ENCODE measurements at regions not wholly inside any gene's neighbourhood (a gene's known extent, or its start where the extent isn't known, plus 50 kb on each side); places are given as distances from the start of the nearest gene placed in this dataset.
"Not testable (repeated sequence)": the region's sequence is repeated elsewhere in the genome, so short reads cannot be mapped to it uniquely, and the experiment has no call there.

DNA sequence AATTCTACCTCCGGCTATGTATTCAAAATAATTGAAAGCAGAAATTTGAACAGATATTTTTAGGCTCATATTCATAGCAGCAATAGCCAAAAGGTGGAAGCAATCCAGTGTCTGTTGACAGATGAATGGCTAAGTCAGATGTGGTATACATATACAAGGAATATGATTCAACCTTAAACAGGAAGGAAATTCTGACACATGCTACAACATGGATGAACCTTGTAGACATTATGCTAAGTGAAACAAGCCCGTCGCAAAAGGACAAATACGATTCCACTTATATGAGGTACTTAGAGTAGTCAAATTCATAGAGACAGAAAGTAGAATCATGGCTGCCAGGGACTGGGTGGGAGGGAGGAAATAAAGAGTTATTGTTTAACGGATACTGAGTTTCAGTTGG lies 331.6 kb downstream of the PCNX1 start:
- H3K4me1 ChIP-seq (ENCODE audit: insufficient read depth, low read length), result no peaks in the 10 kb centered on the region
- H3K9ac ChIP-seq (ENCODE audit: low read depth, low read length), result no peak overlapping the region
- no peaks in the 10 kb centered on the region for H3K36me3 ChIP-seq (ENCODE audit: insufficient read depth, low read length)
- H3K9me3 ChIP-seq (ENCODE audit: control insufficient read depth, insufficient read depth, low read length), result no peaks in the 10 kb centered on the region

DNA sequence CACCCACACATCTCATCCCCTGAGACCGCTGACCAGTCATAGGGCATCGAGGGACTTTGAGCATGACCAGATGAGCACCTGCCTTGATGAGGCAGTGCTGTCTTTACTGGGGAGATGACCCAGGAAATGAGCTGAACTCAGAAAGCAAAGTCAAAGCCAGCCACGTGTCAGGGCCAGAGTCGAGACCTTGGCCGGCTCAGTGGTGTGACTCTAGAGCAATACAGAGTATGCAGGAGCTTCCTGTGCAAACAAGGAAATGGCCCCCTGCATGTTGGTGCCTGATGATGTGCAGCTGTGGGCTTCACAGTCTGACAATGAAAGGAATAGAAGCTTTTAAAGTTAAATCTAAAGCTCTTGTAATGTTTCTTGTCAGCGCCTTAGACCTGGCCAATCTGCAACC lies 332.9 kb downstream of the PCNX1 start:
- H3K36me3 ChIP-seq (ENCODE audit: insufficient read depth, low read length), result no peaks in the 10 kb centered on the region
- H3K4me1 ChIP-seq (ENCODE audit: insufficient read depth, low read length), result no peaks in the 10 kb centered on the region
- no peak overlapping the region for H3K9ac ChIP-seq (ENCODE audit: low read depth, low read length)
- H3K9me3 ChIP-seq (ENCODE audit: control insufficient read depth, insufficient read depth, low read length), result no peaks in the 10 kb centered on the region

DNA sequence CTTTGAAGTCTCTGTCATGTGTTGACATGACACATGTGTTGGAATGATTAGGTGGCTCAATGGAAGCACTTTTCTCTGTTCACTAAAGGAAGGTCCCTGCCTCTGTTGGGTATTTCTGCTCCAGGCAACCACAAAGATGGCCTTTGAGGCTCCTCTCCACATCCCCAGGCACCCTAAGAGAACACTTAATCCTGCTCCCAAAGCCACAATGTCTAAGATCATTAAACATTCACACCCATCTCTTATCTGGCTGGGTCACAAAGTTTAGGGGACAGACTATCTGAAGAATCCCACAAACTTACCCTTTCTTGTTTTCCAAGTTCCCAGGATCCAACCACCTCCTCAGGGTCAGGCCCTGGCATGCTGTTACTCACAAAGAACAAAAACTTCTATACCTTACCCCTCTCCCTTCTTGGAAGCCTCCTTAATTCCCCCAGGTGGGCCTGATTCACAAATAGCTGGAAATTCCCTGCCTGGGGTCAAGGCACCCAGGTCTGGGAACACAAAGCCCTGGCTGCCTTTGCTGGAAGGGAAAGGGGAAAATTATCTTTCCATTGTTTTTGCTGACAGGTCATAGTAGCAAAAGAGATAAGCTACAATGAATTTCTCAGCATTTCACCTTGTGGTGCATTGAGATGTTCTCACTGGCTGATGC lies 333.7 kb downstream of the PCNX1 start:
- no peak overlapping the region for H3K9ac ChIP-seq (ENCODE audit: low read depth, low read length)
- H3K4me1 ChIP-seq (ENCODE audit: insufficient read depth, low read length), result no peaks in the 10 kb centered on the region
- no peaks in the 10 kb centered on the region for H3K9me3 ChIP-seq (ENCODE audit: control insufficient read depth, insufficient read depth, low read length)
- no peaks in the 10 kb centered on the region for H3K36me3 ChIP-seq (ENCODE audit: insufficient read depth, low read length)

DNA sequence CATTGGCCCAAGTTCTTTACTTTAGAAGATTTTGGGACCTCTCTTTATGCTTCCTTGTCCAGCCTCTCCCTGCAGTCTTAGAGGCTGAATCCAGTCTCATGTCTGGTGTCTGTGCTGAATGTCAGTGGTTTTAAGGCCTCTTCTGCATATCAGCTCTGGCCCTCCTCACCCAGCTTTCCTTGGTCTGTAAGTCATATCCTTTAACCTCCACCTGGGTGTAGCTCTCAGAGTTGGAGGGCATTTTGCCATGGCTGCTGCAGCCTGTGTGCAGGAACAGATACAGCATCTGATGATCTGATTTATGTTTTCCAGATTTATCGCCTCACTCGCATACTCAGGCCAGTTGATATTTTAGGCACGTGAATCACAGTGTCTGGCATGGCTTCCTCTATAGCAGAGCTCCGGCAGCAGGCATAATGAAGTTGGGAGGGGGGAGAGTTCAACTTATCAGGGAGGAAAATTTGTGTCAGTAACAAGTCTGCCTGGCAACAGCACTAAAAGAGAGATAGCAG lies 335.0 kb downstream of the PCNX1 start:
- H3K9me3 ChIP-seq (ENCODE audit: control insufficient read depth, insufficient read depth, low read length), result no peaks in the 10 kb centered on the region
- H3K9ac ChIP-seq (ENCODE audit: low read depth, low read length), result no peak overlapping the region
- no peaks in the 10 kb centered on the region for H3K4me1 ChIP-seq (ENCODE audit: insufficient read depth, low read length)
- no peaks in the 10 kb centered on the region for H3K36me3 ChIP-seq (ENCODE audit: insufficient read depth, low read length)

DNA sequence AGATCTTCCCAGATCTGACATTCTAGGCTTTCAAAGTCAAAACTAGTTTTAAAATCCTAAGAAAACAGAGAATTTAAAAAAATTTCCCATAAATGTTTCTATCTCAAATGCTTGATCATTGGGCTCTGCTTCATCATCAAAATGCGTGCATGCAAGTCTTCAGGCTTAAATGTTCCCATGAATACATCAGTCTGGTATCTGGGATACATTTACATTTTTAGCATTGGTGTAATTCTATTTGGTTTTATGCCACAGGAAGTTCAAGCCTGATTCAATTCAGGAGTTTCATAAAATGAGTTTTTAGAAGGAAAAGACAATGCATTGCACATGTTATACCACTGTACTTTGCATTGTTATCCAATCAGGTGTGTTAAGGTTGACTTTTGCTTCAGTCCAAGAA lies 336.4 kb downstream of the PCNX1 start:
- no peaks in the 10 kb centered on the region for H3K36me3 ChIP-seq (ENCODE audit: insufficient read depth, low read length)
- H3K9ac ChIP-seq (ENCODE audit: low read depth, low read length), result no peak overlapping the region
- H3K4me1 ChIP-seq (ENCODE audit: insufficient read depth, low read length), result no peaks in the 10 kb centered on the region
- no peaks in the 10 kb centered on the region; the same call in 1 of the 2 replicates for H3K9me3 ChIP-seq (ENCODE audit: control insufficient read depth, insufficient read depth, low read length)

DNA sequence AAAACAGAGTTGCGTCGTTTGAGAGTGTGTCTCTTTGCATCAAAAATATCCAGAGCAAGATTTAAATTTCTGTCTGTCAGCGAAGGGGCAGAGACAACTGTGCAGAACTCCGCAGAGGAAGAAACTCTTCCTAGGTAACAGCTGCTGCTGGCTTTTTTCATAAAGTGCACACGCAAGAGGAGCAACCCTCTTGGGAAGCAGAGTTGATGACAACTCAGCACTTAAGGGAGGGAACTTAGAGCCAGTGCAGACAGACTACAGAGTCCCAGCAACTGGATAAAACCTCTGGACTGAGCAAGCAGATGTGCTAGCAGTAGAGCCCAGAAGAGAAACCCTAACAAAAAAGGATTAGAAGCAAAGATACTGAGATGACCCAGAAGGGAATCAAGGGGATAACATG lies 337.1 kb downstream of the PCNX1 start:
- no peaks in the 10 kb centered on the region; the same call in 1 of the 2 replicates for H3K9me3 ChIP-seq (ENCODE audit: control insufficient read depth, insufficient read depth, low read length)
- H3K36me3 ChIP-seq (ENCODE audit: insufficient read depth, low read length), result no peaks in the 10 kb centered on the region
- H3K9ac ChIP-seq (ENCODE audit: low read depth, low read length), result no peak overlapping the region
- no peaks in the 10 kb centered on the region for H3K4me1 ChIP-seq (ENCODE audit: insufficient read depth, low read length)

DNA sequence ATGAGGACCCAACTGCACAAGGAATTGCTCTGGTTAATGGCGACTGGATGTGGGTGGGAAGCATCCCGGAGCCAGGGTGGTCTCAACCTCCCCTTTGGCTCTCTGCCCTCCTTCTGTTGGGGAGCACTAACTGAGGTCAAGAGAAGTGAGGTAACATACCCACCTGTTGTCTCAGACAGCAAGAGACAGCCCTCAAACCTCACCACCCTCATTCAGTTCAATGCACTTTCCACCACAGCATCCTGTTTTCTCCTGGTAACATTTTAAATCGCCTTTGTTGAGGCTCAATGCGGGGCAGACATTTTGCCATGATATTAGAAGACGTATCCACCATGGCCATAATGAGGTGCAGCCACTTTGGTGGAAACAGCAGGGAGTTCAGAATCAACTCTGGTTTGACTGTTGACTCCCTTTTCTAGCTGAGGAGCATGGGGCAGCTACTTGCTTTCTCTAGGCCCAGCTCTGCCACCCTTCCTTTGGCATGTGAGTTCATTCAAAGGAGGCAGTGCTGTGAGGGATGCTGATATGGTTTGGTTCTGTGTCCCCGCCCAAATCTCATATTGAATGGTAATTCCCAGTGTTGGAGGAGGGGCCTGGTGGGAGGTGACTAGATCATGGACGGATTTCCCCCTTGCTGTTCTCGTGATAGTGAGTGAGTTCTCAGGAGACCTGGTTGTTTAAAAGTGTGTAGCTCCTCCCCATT lies 338.6 kb downstream of the PCNX1 start:
- Histone ChIP-seq H3K36me3 (ENCODE audit: insufficient read depth, low read length) (no peaks in the 10 kb centered on the region), H3K9ac (ENCODE audit: low read depth, low read length) (no peak overlapping the region), H3K9me3 (ENCODE audit: control insufficient read depth, insufficient read depth, low read length) (no peaks in the 10 kb centered on the region; the same call in 1 of the 2 replicates), H3K4me1 (ENCODE audit: insufficient read depth, low read length) (no peaks in the 10 kb centered on the region)

DNA sequence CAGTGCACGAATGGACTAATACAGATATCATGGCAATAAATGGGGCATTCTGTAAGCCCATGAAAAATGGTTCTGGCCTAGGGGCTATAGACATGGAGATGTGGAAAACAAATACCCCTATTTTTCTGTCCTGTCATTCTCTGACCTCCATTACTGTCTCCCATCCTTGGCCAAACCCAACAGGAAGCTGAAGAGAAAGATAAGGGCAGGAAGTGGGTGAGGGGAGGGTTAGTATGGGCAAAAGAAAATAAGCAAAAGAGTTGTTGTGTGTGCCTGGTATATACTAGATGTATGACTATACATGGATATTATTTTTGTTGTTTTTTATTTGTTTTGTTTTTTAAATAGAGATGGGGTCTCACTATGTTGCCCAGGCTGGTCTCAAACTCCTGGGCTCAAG lies 339.3 kb downstream of the PCNX1 start:
- no peaks in the 10 kb centered on the region; the same call in 1 of the 2 replicates for H3K9me3 ChIP-seq (ENCODE audit: control insufficient read depth, insufficient read depth, low read length)
- no peaks in the 10 kb centered on the region for H3K36me3 ChIP-seq (ENCODE audit: insufficient read depth, low read length)
- H3K4me1 ChIP-seq (ENCODE audit: insufficient read depth, low read length), result no peaks in the 10 kb centered on the region
- no peak overlapping the region for H3K9ac ChIP-seq (ENCODE audit: low read depth, low read length)

DNA sequence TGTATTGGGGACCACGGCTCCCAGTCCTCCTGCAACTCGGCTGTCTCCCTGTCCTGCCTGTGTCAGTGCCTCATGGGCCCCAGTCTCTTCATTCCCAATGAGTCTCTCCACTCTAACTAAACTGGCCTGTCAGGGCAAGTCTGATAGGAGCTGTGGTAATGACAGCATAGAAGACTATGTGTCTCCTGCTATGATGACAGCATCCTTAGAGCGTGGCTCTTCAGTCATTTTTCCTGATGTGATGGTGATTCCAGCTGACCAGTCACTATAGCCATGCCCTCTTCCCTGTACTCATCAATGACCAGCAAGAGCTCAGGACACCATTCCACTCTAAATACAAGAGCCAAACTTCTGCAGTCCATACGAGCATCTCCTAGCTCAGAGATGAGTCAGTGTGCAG lies 339.8 kb downstream of the PCNX1 start:
- Histone ChIP-seq H3K9ac (ENCODE audit: low read depth, low read length) (no peak overlapping the region), H3K9me3 (ENCODE audit: control insufficient read depth, insufficient read depth, low read length) (no peaks in the 10 kb centered on the region; the same call in 1 of the 2 replicates)

DNA sequence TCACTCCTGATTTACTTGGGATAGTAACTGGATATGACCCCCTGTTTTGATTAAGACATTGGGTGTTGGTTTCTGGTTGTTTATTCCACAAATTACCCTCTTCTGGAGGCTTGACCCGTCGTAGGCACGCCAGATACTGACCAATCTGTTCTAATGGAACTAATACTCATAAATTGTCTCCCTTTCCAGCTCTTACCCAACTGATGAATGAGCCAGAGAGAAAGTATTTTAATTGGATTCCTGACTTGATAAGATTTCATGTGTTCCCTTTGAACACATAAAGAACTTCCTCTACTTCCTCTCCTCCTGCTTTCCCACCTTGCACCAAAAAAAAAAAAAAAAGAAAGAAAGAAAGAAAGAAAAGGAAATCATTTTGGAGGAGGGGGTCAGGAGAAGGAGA lies 340.9 kb downstream of the PCNX1 start:
- Histone ChIP-seq H3K4me1 (ENCODE audit: insufficient read depth, low read length) (no peaks in the 10 kb centered on the region), H3K9ac (ENCODE audit: low read depth, low read length) (no peak overlapping the region), H3K9me3 (ENCODE audit: control insufficient read depth, insufficient read depth, low read length) (no peaks in the 10 kb centered on the region; the same call in 1 of the 2 replicates), H3K36me3 (ENCODE audit: insufficient read depth, low read length) (no peaks in the 10 kb centered on the region)

More for the DNA sequence above, 339.8 kb downstream of the PCNX1 start:
- Histone ChIP-seq H3K4me1 (ENCODE audit: insufficient read depth, low read length) (no peaks in the 10 kb centered on the region), H3K36me3 (ENCODE audit: insufficient read depth, low read length) (no peaks in the 10 kb centered on the region)

DNA sequence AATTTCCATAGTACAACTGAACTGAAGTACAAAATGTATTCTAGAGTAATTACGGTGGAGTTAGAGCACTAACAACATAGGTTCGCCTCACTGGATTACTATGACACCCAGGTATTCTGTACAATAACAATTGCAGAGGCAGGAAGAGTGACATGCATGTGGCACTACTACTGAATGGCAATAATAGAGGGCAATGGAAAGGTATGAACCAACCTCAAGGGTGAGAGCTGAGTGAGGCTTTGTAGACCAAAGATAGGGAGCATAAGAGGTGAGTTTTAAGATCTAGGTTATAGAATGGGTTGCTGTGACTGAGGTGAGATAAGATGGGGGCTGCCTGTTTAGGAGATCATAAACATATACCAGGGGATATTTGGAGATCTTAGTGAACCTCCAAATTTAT lies 343.1 kb downstream of the PCNX1 start:
- no peaks in the 10 kb centered on the region; the same call in 1 of the 2 replicates for H3K9me3 ChIP-seq (ENCODE audit: control insufficient read depth, insufficient read depth, low read length)
- no peaks in the 10 kb centered on the region for H3K36me3 ChIP-seq (ENCODE audit: insufficient read depth, low read length)
- no peak overlapping the region for H3K9ac ChIP-seq (ENCODE audit: low read depth, low read length)
- no peaks in the 10 kb centered on the region for H3K4me1 ChIP-seq (ENCODE audit: insufficient read depth, low read length)

DNA sequence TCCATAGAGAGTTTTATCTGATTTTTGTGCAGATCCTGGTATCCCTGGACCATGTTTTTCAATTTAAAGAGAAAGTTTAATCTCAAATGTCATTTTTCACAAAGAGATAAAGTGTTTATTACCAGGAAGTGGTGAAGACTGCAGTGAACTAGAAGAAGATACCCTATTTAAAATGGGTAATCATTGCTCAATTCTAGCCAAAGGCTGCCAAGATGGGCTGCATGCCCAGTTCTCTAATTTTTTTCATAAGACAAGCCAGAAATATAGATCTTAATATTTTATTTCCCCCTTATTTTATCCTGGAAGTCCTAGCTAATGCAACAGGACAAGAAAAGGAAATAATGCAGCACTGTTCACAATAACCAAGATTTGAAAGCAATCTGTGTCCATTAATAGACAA lies 343.5 kb downstream of the PCNX1 start:
- Histone ChIP-seq H3K9ac (ENCODE audit: low read depth, low read length) (no peak overlapping the region), H3K36me3 (ENCODE audit: insufficient read depth, low read length) (no peaks in the 10 kb centered on the region), H3K4me1 (ENCODE audit: insufficient read depth, low read length) (no peaks in the 10 kb centered on the region), H3K9me3 (ENCODE audit: control insufficient read depth, insufficient read depth, low read length) (no peaks in the 10 kb centered on the region; the same call in 1 of the 2 replicates)

DNA sequence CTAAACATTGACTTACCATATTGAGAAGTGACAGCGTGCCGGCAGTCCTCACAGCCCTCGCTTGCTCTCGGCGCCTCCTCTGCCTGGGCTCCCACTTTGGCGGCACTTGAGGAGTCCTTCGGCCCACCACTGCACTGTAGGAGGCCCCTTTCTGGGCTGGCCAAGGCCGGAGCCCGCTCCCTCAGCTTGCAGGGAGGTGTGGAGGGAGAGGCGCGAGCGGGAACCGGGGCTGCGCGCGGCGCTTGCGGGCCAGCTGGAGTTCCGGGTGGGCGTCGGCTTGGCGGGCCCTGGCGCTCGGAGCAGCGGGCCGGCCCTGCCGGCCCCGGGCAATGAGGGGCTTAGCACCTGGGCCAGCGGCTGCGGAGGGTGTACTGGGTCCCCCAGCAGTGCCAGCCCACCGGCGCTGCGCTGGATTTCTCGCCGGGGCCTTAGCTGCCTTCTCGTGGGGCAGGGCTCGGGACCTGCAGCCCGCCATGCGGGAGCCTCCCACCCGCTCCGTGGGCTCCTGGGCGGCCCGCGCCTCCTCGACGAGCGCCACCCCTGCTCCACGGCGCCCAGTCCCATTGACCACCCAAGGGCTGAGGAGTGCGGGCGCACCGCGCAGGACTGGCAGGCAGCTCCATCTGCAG lies 346.9 kb downstream of the PCNX1 start:
- not testable (repeated sequence) for H3K36me3 ChIP-seq (ENCODE audit: insufficient read depth, low read length); H3K4me1 ChIP-seq (ENCODE audit: insufficient read depth, low read length); H3K9me3 ChIP-seq (ENCODE audit: control insufficient read depth, insufficient read depth, low read length)
- peak overlapping the region; percentile 20; the same call in 1 of the 2 replicates for H3K9ac ChIP-seq (ENCODE audit: low read depth, low read length)

DNA sequence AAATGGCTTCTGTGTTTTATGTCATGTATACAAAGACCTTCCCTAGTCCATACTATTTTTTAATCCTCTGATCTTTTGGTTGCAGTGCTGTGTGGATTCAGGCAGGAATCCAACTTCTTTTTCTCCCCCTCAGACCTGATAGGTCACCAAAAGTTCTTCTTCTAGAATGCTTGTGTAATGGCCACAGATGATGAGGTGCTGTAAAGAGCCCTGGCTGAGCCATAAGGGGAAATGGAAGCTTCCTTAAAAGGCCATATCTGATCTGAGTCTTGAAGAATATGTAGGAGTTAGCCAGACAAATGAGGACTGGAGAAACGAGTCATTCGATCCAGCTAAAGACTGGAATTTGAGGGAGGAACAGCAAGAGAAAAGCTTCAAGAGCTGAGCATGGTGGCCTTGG lies 353.9 kb downstream of the PCNX1 start:
- Histone ChIP-seq H3K4me1 (ENCODE audit: insufficient read depth, low read length) (no peaks in the 10 kb centered on the region), H3K36me3 (ENCODE audit: insufficient read depth, low read length) (no peaks in the 10 kb centered on the region; the same call in 1 of the 2 replicates), H3K9me3 (ENCODE audit: control insufficient read depth, insufficient read depth, low read length) (peaks cover 3% of the 10 kb centered on the region; the same call in 1 of the 2 replicates), H3K9ac (ENCODE audit: low read depth, low read length) (no peak overlapping the region)

All from ES-I3 (cell line).